COR-L47 (cell line): ENCODE measurements at regions not wholly inside any gene's neighbourhood (a gene's known extent, or its start where the extent isn't known, plus 50 kb on each side); places are given as distances from the start of the nearest gene placed in this dataset.
A peak's percentile ranks its signal among the peaks of the same experiment; 100 is the strongest.
"Not testable (repeated sequence)": the region's sequence is repeated elsewhere in the genome, so short reads cannot be mapped to it uniquely, and the experiment has no call there.

Source experiments
- DNase-seq: peaks from one replicate; lab custom pipeline; 2025; lab: John Stamatoyannopoulos, UW

- not testable (repeated sequence) for DNase-seq
Observed at GRCh38 chr9:71508141-71508540, 260.2 kb downstream of the CEMIP2 start.

GRCh38 chr9:71506821-71507220 is 261.5 kb downstream of the CEMIP2 start:
- DNase-seq: no peak

- no peak for DNase-seq
Observed at GRCh38 chr9:71504636-71505035, 263.7 kb downstream of the CEMIP2 start.

GRCh38 chr9:71498691-71499090 is 269.6 kb downstream of the CEMIP2 start:
- no peak for DNase-seq

- DNase-seq: no peak
Observed at GRCh38 chr9:71490810-71491209, 277.5 kb downstream of the CEMIP2 start.

- DNase-seq: no peak
Observed at GRCh38 chr9:71487061-71487460, 281.3 kb downstream of the CEMIP2 start.

- no peak for DNase-seq
Observed at GRCh38 chr9:71485326-71485725, 283.0 kb downstream of the CEMIP2 start.

GRCh38 chr9:71483436-71483835 is 284.9 kb downstream of the CEMIP2 start:
- DNase-seq: no peak

- DNase-seq: no peak
Observed at GRCh38 chr9:71479621-71480020, 288.7 kb downstream of the CEMIP2 start.

- no peak for DNase-seq
Observed at GRCh38 chr9:71472400-71472799, 295.9 kb downstream of the CEMIP2 start.

- DNase-seq: no peak
Observed at GRCh38 chr9:71465392-71465791, 302.9 kb downstream of the CEMIP2 start.

- DNase-seq: no peak
Observed at GRCh38 chr9:71459082-71459481, 309.2 kb downstream of the CEMIP2 start.

- peak; percentile 84 for DNase-seq
Observed at GRCh38 chr9:71446473-71447411, 321.6 kb downstream of the CEMIP2 start.

GRCh38 chr9:71446106-71446472 is 322.2 kb downstream of the CEMIP2 start:
- DNase-seq: peak; percentile 39

GRCh38 chr9:71442937-71443336 is 321.5 kb upstream of the TRPM3 start:
- DNase-seq: no peak

GRCh38 chr9:71441266-71441665 is 319.8 kb upstream of the TRPM3 start:
- peak; percentile 3 for DNase-seq

GRCh38 chr9:71431931-71432330 is 310.5 kb upstream of the TRPM3 start:
- no peak for DNase-seq

- DNase-seq: not testable (repeated sequence)
Observed at GRCh38 chr9:71407341-71407740, 285.9 kb upstream of the TRPM3 start.

GRCh38 chr9:71403106-71403505 is 281.7 kb upstream of the TRPM3 start:
- DNase-seq: no peak

- DNase-seq: no peak
Observed at GRCh38 chr9:71393005-71393404, 271.6 kb upstream of the TRPM3 start.

- no peak for DNase-seq
Observed at GRCh38 chr9:71384343-71384742, 262.9 kb upstream of the TRPM3 start.

GRCh38 chr9:71383308-71383940 is 262.0 kb upstream of the TRPM3 start:
- DNase-seq: no peak

- no peak for DNase-seq
Observed at GRCh38 chr9:71368157-71368556, 246.7 kb upstream of the TRPM3 start.
